GM23338 (cell line): ENCODE measurements at regions not wholly inside any gene's neighbourhood (a gene's known extent, or its start where the extent isn't known, plus 50 kb on each side); places are given as distances from the start of the nearest gene placed in this dataset.

Source experiments
- CREB1 ChIP-seq: fragments of 250-450 bp; sonication (Bioruptor Pico); IDR thresholded peaks from 2 replicates; pipeline ENCODE4 v1.5.0; 2020; ENCODE audit warnings: low read depth, mild to moderate bottlenecking, moderate library complexity
- EZH2 ChIP-seq: fragments of 200-600 bp; sonication (generic); IDR thresholded peaks from one replicate; pipeline ENCODE4 v1.8.0; 2017; ENCODE audit warnings: antibody characterized with exemption, mild to moderate bottlenecking, low read depth; ENCODE audit not compliant: unreplicated experiment
- EZH2phosphoT487 ChIP-seq: fragments of 200-600 bp; sonication (generic); IDR thresholded peaks from one replicate; pipeline ENCODE4 v1.8.1; 2018; ENCODE audit warnings: antibody characterized with exemption; ENCODE audit not compliant: unreplicated experiment
- JUNB ChIP-seq: IDR thresholded peaks from one replicate; pipeline ENCODE4 v1.6.1; 2016; ENCODE audit warnings: antibody characterized with exemption; ENCODE audit not compliant: unreplicated experiment
- NANOG ChIP-seq: IDR thresholded peaks from 2 replicates; pipeline ENCODE4 v1.6.1; 2016; ENCODE audit warnings: antibody characterized with exemption, borderline replicate concordance
- POLR2AphosphoS5 ChIP-seq: IDR thresholded peaks from 2 replicates; pipeline ENCODE4 v1.6.1; 2016; ENCODE audit warnings: antibody characterized with exemption, low read depth
- STAT1 ChIP-seq: IDR thresholded peaks from one replicate; pipeline ENCODE4 v1.6.1; 2016; ENCODE audit warnings: antibody characterized with exemption; ENCODE audit not compliant: unreplicated experiment
- ZNF114 ChIP-seq: fragments of 250-450 bp; sonication (Bioruptor Pico); IDR thresholded peaks from 2 replicates; pipeline ENCODE4 v1.5.0; 2020; ENCODE audit warnings: mild to moderate bottlenecking, moderate library complexity
- ZNF331 ChIP-seq: fragments of 250-450 bp; sonication (Bioruptor Pico); IDR thresholded peaks from 2 replicates; pipeline ENCODE4 v1.5.0; 2020; ENCODE audit warnings: low read depth, mild to moderate bottlenecking, moderate library complexity
- TF ChIP-seq, protein P1 (sequence below), 2 experiments: fragments of 200-600 bp in 1 of 2; sonication (generic) in 1 of 2; conservative IDR thresholded peaks; 2 replicates each; pipeline versions ENCODE4 v1.5.1 to v1.6.1; 2016 to 2017; ENCODE audit warnings: antibody characterized with exemption in 2 of 2, low read depth in 2 of 2, mild to moderate bottlenecking in 2 of 2, moderate library complexity in 1 of 2
- TF ChIP-seq, protein P2 (sequence below): IDR thresholded peaks from one replicate; pipeline ENCODE4 v1.6.1; 2018; ENCODE audit warnings: antibody characterized with exemption; ENCODE audit not compliant: unreplicated experiment

DNA sequence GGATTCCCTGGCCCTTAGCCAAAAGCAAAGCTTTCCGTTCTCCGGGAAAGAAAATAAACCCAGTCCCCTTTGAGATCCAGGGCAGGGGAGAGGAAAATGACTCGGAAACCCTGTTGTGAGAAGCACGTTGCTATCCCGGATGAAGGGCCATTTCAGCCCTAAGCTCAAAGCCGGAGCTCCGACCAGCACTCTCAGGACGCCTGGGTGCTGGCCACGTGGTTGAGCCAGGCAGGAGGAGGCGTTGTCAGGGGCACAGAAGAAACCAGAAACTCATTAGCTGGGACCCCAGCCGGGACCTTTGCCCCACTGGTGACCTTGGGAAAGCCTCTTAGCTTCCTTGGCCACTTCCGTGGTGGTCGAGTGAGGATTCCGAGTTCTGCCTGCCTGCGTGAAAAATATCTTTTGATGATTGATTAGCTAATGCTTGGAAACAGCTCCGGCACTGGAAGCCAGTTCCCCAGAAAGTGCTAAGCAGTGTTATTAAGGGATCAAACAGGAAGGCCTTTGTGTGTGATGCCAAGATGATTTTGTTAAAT lies 57.6 kb upstream of the FZD10 start:
- TF ChIP-seq, protein P1, sequence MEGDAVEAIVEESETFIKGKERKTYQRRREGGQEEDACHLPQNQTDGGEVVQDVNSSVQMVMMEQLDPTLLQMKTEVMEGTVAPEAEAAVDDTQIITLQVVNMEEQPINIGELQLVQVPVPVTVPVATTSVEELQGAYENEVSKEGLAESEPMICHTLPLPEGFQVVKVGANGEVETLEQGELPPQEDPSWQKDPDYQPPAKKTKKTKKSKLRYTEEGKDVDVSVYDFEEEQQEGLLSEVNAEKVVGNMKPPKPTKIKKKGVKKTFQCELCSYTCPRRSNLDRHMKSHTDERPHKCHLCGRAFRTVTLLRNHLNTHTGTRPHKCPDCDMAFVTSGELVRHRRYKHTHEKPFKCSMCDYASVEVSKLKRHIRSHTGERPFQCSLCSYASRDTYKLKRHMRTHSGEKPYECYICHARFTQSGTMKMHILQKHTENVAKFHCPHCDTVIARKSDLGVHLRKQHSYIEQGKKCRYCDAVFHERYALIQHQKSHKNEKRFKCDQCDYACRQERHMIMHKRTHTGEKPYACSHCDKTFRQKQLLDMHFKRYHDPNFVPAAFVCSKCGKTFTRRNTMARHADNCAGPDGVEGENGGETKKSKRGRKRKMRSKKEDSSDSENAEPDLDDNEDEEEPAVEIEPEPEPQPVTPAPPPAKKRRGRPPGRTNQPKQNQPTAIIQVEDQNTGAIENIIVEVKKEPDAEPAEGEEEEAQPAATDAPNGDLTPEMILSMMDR (conservative IDR thresholded peaks at IDR 0.05; ENCODE audit: low read depth in 2 of 2): no peak
- TF ChIP-seq ZNF114: no peak
- TF ChIP-seq, protein P2, sequence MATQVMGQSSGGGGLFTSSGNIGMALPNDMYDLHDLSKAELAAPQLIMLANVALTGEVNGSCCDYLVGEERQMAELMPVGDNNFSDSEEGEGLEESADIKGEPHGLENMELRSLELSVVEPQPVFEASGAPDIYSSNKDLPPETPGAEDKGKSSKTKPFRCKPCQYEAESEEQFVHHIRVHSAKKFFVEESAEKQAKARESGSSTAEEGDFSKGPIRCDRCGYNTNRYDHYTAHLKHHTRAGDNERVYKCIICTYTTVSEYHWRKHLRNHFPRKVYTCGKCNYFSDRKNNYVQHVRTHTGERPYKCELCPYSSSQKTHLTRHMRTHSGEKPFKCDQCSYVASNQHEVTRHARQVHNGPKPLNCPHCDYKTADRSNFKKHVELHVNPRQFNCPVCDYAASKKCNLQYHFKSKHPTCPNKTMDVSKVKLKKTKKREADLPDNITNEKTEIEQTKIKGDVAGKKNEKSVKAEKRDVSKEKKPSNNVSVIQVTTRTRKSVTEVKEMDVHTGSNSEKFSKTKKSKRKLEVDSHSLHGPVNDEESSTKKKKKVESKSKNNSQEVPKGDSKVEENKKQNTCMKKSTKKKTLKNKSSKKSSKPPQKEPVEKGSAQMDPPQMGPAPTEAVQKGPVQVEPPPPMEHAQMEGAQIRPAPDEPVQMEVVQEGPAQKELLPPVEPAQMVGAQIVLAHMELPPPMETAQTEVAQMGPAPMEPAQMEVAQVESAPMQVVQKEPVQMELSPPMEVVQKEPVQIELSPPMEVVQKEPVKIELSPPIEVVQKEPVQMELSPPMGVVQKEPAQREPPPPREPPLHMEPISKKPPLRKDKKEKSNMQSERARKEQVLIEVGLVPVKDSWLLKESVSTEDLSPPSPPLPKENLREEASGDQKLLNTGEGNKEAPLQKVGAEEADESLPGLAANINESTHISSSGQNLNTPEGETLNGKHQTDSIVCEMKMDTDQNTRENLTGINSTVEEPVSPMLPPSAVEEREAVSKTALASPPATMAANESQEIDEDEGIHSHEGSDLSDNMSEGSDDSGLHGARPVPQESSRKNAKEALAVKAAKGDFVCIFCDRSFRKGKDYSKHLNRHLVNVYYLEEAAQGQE: no peak
- TF ChIP-seq EZH2phosphoT487: no peak
- no peak for TF ChIP-seq NANOG
- TF ChIP-seq POLR2AphosphoS5: no peak
- no peak for TF ChIP-seq EZH2
- no peak for TF ChIP-seq ZNF331 (CRISPR knock-in tag)
- TF ChIP-seq CREB1: no peak
- no peak for TF ChIP-seq JUNB
- no peak for TF ChIP-seq STAT1
